WTC11 (cell line): ENCODE measurements at regions not wholly inside any gene's neighbourhood (a gene's known extent, or its start where the extent isn't known, plus 50 kb on each side); places are given as distances from the start of the nearest gene placed in this dataset.

Experiments used
- ATAC-seq: fragments of 200-7000 bp; cut with Tn5 transposase; 2 replicates; pipeline ENCODE4 v1.10.0; 2021; ENCODE audit warnings: mild to moderate bottlenecking, moderate library complexity
- CTCF ChIA-PET: fragments of 300-600 bp; sonication (Branson Sonifier 250); formaldehyde crosslinking; loops from one replicate; lab custom pipeline; 2021; ENCODE audit warnings: antibody characterized with exemption; lab: Charles Lee
- POLR2A ChIA-PET: fragments of 350-600 bp; sonication (Branson Sonifier 250); formaldehyde crosslinking; loops from one replicate; lab custom pipeline; 2021; ENCODE audit warnings: antibody characterized with exemption; lab: Charles Lee
- DNase-seq: peaks from one replicate; pipeline ENCODE4 v3.0.0; 2021; ENCODE audit warnings: low spot score
- H3K27ac Mint-ChIP-seq: 2 replicates; pipeline ENCODE4 v1.8.0; 2021; ENCODE audit warnings: mixed read lengths
- H3K27me3 Mint-ChIP-seq: 2 replicates; pipeline ENCODE4 v1.8.0; 2021; ENCODE audit warnings: low read depth, mild to moderate bottlenecking, moderate library complexity, mixed read lengths
- H3K36me3 Mint-ChIP-seq: 2 replicates; pipeline ENCODE4 v1.8.0; 2021; ENCODE audit warnings: mixed read lengths
- H3K4me1 Mint-ChIP-seq: 2 replicates; pipeline ENCODE4 v1.8.0; 2022; ENCODE audit warnings: mixed read lengths
- H3K4me3 Mint-ChIP-seq: 2 replicates; pipeline ENCODE4 v1.8.0; 2021; ENCODE audit warnings: mild to moderate bottlenecking, moderate library complexity, mixed read lengths
- H3K9me3 Mint-ChIP-seq: 2 replicates; pipeline ENCODE4 v1.8.0; 2021; ENCODE audit warnings: mixed read lengths
- AR ChIP-seq: fragments of 250-450 bp; sonication (Bioruptor Pico); IDR thresholded peaks from 2 replicates; pipeline ENCODE4 v1.9.0; 2021; ENCODE audit warnings: mild to moderate bottlenecking
- ATF2 ChIP-seq: sonication (generic); formaldehyde crosslinking; IDR thresholded peaks from 2 replicates; pipeline ENCODE4 v1.8.1; 2022; ENCODE audit warnings: low read depth, missing genetic modification reagents, borderline replicate concordance
- ATF3 ChIP-seq: sonication (generic); formaldehyde crosslinking; conservative IDR thresholded peaks from 2 replicates; pipeline ENCODE4 v1.8.1; 2022; ENCODE audit warnings: mild to moderate bottlenecking, missing genetic modification reagents
- CREM ChIP-seq: sonication (generic); formaldehyde crosslinking; IDR thresholded peaks from 2 replicates; pipeline ENCODE4 v1.8.1; 2022; ENCODE audit warnings: mild to moderate bottlenecking, missing genetic modification reagents, moderate library complexity
- ERG ChIP-seq: fragments of 250-450 bp; sonication (Bioruptor Pico); IDR thresholded peaks from 2 replicates; pipeline ENCODE4 v1.8.0; 2021; ENCODE audit warnings: mild to moderate bottlenecking
- RELA ChIP-seq: sonication (generic); formaldehyde crosslinking; IDR thresholded peaks from 2 replicates; pipeline ENCODE4 v1.8.1; 2022; ENCODE audit warnings: missing genetic modification reagents, mild to moderate bottlenecking, borderline replicate concordance
- TCF7 ChIP-seq: sonication (generic); formaldehyde crosslinking; IDR thresholded peaks from 2 replicates; pipeline ENCODE4 v1.8.0; 2022; ENCODE audit warnings: mild to moderate bottlenecking, low read depth, missing genetic modification reagents, moderate library complexity
- ZBTB21 ChIP-seq: sonication (generic); formaldehyde crosslinking; IDR thresholded peaks from 2 replicates; pipeline ENCODE4 v1.8.1; 2023; ENCODE audit warnings: mild to moderate bottlenecking, missing genetic modification reagents, borderline replicate concordance
- ZNF281 ChIP-seq: sonication (generic); formaldehyde crosslinking; IDR thresholded peaks from 2 replicates; pipeline ENCODE4 v1.8.0; 2023; ENCODE audit warnings: mild to moderate bottlenecking, missing genetic modification reagents
- ZNF317 ChIP-seq: sonication (generic); formaldehyde crosslinking; IDR thresholded peaks from 2 replicates; pipeline ENCODE4 v1.8.1; 2023; ENCODE audit warnings: low read depth, mild to moderate bottlenecking, moderate library complexity, missing genetic modification reagents, borderline replicate concordance
- ZNF423 ChIP-seq: fragments of 250-450 bp; sonication (Bioruptor Pico); IDR thresholded peaks from 2 replicates; pipeline ENCODE4 v2.1.2; 2022; ENCODE audit warnings: mild to moderate bottlenecking, moderate library complexity

- TF ChIP-seq AR (CRISPR knock-in tag) (no peak), ZNF317 (CRISPR knock-in tag) (no peak), ZBTB21 (no peak)
These were observed 128.2 kb downstream of the SHANK2 start (continued) for GRCh38 chr11:71124127-71124526.

- ChIA-PET POLR2A (interaction anchor here (1.0 kb wide), 1 partner anchor 126 kb away, joined by 4 read pairs; no protein-coding TSS in a partner anchor), CTCF (interaction anchor here (0.6 to 2.1 kb wide), 33 partner anchors 8 to 460 kb away, joined by 3 to 84 read pairs (median 4); partner anchors contain the start of genes DHCR7, NADSYN1 and SHANK2)
- H3K27ac Mint-ChIP-seq: peak overlapping the region; percentile 84
These were observed 131.9 kb downstream of the SHANK2 start for GRCh38 chr11:71120471-71120896.

GRCh38 chr11:71119656-71120269 lies 132.6 kb downstream of the SHANK2 start:
- Mint-ChIP-seq H3K27ac (peak overlapping the region; percentile 65), H3K27me3 (no peaks in the 10 kb centered on the region), H3K4me3 (no peak overlapping the region), H3K4me1 (peaks cover 23% of the 10 kb centered on the region), H3K36me3 (peaks cover 27% of the 10 kb centered on the region), H3K9me3 (peaks cover 15% of the 10 kb centered on the region)
- ChIA-PET POLR2A (no interaction called here), CTCF (interaction anchor here (1.1 to 2.1 kb wide), 17 partner anchors 7 to 306 kb away, joined by 3 to 84 read pairs (median 7); partner anchors contain the start of gene SHANK2)
- ATAC-seq (no peak), DNase-seq (no peak)
- TF ChIP-seq ATF3 (CRISPR knock-in tag): no peak
- no peak for TF ChIP-seq ZNF281 (CRISPR knock-in tag)
- no peak for TF ChIP-seq ATF2 (CRISPR knock-in tag)

More at GRCh38 chr11:71120471-71120896, 131.9 kb downstream of the SHANK2 start:
- ATAC-seq: peak; percentile 98
- H3K4me3 Mint-ChIP-seq: no peak overlapping the region
- TF ChIP-seq ZNF317 (CRISPR knock-in tag) (no peak), ZNF423 (peak; percentile 17; the same call in 1 of the 2 replicates), ERG (CRISPR knock-in tag) (no peak), AR (CRISPR knock-in tag) (no peak), RELA (CRISPR knock-in tag) (no peak), CREM (CRISPR knock-in tag) (0 out of 2 replicates have a peak, but pooled peaks have one; percentile 33), TCF7 (CRISPR knock-in tag) (no peak)
- TF ChIP-seq, all 79 proteins: peak for 2
- peak; percentile 84 for DNase-seq
- Mint-ChIP-seq H3K4me1 (peaks cover 23% of the 10 kb centered on the region), H3K36me3 (peaks cover 35% of the 10 kb centered on the region), H3K9me3 (peaks cover 15% of the 10 kb centered on the region), H3K27me3 (no peaks in the 10 kb centered on the region)
